Panc1 (cell line): ENCODE measurements at regions not wholly inside any gene's neighbourhood (a gene's known extent, or its start where the extent isn't known, plus 50 kb on each side); places are given as distances from the start of the nearest gene placed in this dataset.

Source experiments
- ATAC-seq: fragments of 200-7000 bp; cut with Tn5 transposase; 2 replicates; pipeline ENCODE4 v1.9.1; 2020; ENCODE audit warnings: mild to moderate bottlenecking, moderate library complexity
- BruUV-seq: library from RNA; stranded (reverse); fragments of 400-500 nt; replicated peaks from 2 replicates; lab custom pipeline; 2021; lab: Mats Ljungman, UMichigan
- CTCF ChIA-PET: fragments of 300-600 bp; sonication (Branson Sonifier 250); formaldehyde crosslinking; loops from one replicate; lab custom pipeline; 2022; ENCODE audit warnings: antibody characterized with exemption; lab: Charles Lee
- POLR2A ChIA-PET: fragments of 300-600 bp; sonication (Branson Sonifier 250); formaldehyde crosslinking; loops from one replicate; lab custom pipeline; 2022; ENCODE audit warnings: antibody characterized with exemption; lab: Charles Lee
- DNase-seq: peaks from one replicate; pipeline ENCODE4 v3.0.0-alpha.2; 2010; ENCODE audit warnings: low read depth, low spot score
- H3K27ac ChIP-seq: 2 replicates; pipeline ENCODE4 v1.5.1; 2011; ENCODE audit warnings: mild to moderate bottlenecking, low read length, inconsistent platforms
- H3K27me3 ChIP-seq: fragments of 200-500 bp; sonication (Bioruptor generic); 2 replicates; pipeline ENCODE4 v1.6.0; 2014; ENCODE audit warnings: low read length, inconsistent platforms; ENCODE audit not compliant: control insufficient read depth, insufficient read depth
- H3K36me3 ChIP-seq: fragments of 200-500 bp; sonication (Bioruptor generic); 2 replicates; pipeline ENCODE4 v1.5.1; 2014; ENCODE audit warnings: inconsistent platforms, mild to moderate bottlenecking, low read length, moderate library complexity; ENCODE audit not compliant: control insufficient read depth, insufficient read depth
- H3K4me1 ChIP-seq: 2 replicates; pipeline ENCODE4 v1.5.1; 2011; ENCODE audit warnings: inconsistent platforms, mild to moderate bottlenecking, low read length, moderate library complexity; ENCODE audit not compliant: control insufficient read depth, insufficient read depth
- H3K4me3 ChIP-seq, 2 experiments: 2 replicates each; pipeline ENCODE4 v1.5.1; 2011 to 2012; ENCODE audit warnings: low read depth in 2 of 2, low read length in 2 of 2, mild to moderate bottlenecking in 2 of 2, inconsistent platforms in 1 of 2, moderate library complexity in 1 of 2
- H3K9me3 ChIP-seq: fragments of 200-500 bp; sonication (Bioruptor generic); 2 replicates; pipeline ENCODE4 v1.5.1; 2014; ENCODE audit warnings: low read depth, mild to moderate bottlenecking, inconsistent platforms, low read length, moderate library complexity; ENCODE audit not compliant: control insufficient read depth, insufficient read depth
- CTCF ChIP-seq: fragments of 450-650 bp; IDR thresholded peaks from 2 replicates; pipeline ENCODE4 v1.5.1; 2017; ENCODE audit warnings: mild to moderate bottlenecking
- POLR2AphosphoS5 ChIP-seq: IDR thresholded peaks from 2 replicates; pipeline ENCODE4 v1.6.1; 2012; ENCODE audit warnings: mild to moderate bottlenecking, low read depth, low read length, moderate library complexity
- REST ChIP-seq, 2 experiments: IDR thresholded peaks; 2 replicates each; pipeline ENCODE4 v1.6.1; 2011 to 2012; ENCODE audit warnings: low read depth in 2 of 2, control low read depth in 1 of 2, low read length in 1 of 2, mild to moderate bottlenecking in 1 of 2, moderate library complexity in 1 of 2; ENCODE audit not compliant: insufficient read depth in 1 of 2
- SIN3A ChIP-seq: IDR thresholded peaks from 2 replicates; pipeline ENCODE4 v1.6.1; 2012; ENCODE audit warnings: low read depth, mild to moderate bottlenecking, low read length, moderate library complexity, borderline replicate concordance; ENCODE audit not compliant: insufficient read depth
- TCF7L2 ChIP-seq: IDR thresholded peaks from 2 replicates; pipeline ENCODE4 v1.6.1; 2011; ENCODE audit warnings: mild to moderate bottlenecking, low read depth, low read length, inconsistent platforms
- in situ Hi-C: cut with HindIII; loops from 2 replicates; pipeline ENCODE4 v1.10.0; 2016; ENCODE audit warnings: low sequenced_read_pairs, low pct_unique_long_range_greater_than_20kb
- intact Hi-C: fragments of 100-400 bp; cut with micrococcal nuclease; formaldehyde crosslinking; loops from one replicate; pipeline ENCODE4 v1.10.0; 2022; ENCODE audit not compliant: unreplicated experiment

- no peaks in the 10 kb centered on the region for H3K9me3 ChIP-seq
- intact Hi-C loops (no loop called here), in situ Hi-C loops (no loop called here)
- TF ChIP-seq REST (IDR thresholded peaks at IDR 0.05; ENCODE audit: insufficient read depth in 1 of 2, low read depth in 2 of 2, low read length in 1 of 2): no peak
- TF ChIP-seq CTCF: no peak
- no peak for TF ChIP-seq SIN3A
- no peak for TF ChIP-seq TCF7L2
- TF ChIP-seq POLR2AphosphoS5: no peak
- POLR2A ChIA-PET: no interaction called here
- no peaks in the 10 kb centered on the region for H3K4me1 ChIP-seq
- BruUV-seq: no TSS peak
- H3K27ac ChIP-seq: no peak overlapping the region
- CTCF ChIA-PET: no interaction called here
- ATAC-seq: no peak
- no peak for DNase-seq
- H3K27me3 ChIP-seq: no peaks in the 10 kb centered on the region; the same call in 1 of the 2 replicates
- no peaks in the 10 kb centered on the region for H3K36me3 ChIP-seq
- H3K4me3 ChIP-seq: no peak overlapping the region
Measured at GRCh38 chr1:57874418-57874877, 450.6 kb upstream of the DAB1 start.

GRCh38 chr1:57872913-57873312, 449.1 kb upstream of the DAB1 start:
- POLR2A ChIA-PET: no interaction called here
- no peak for TF ChIP-seq POLR2AphosphoS5
- TF ChIP-seq REST (IDR thresholded peaks at IDR 0.05; ENCODE audit: insufficient read depth in 1 of 2, low read depth in 2 of 2, low read length in 1 of 2): no peak
- no peak for TF ChIP-seq CTCF
- no peak for TF ChIP-seq SIN3A
- TF ChIP-seq TCF7L2: no peak
- no peaks in the 10 kb centered on the region; the same call in 1 of the 2 replicates for H3K27me3 ChIP-seq
- intact Hi-C loops (no loop called here), in situ Hi-C loops (no loop called here)
- no TSS peak for BruUV-seq
- H3K36me3 ChIP-seq: no peaks in the 10 kb centered on the region
- H3K9me3 ChIP-seq: no peaks in the 10 kb centered on the region
- H3K4me3 ChIP-seq: no peak overlapping the region
- ATAC-seq (no peak), DNase-seq (no peak)
- CTCF ChIA-PET: no interaction called here
- no peak overlapping the region for H3K27ac ChIP-seq
- H3K4me1 ChIP-seq: no peaks in the 10 kb centered on the region
